BLaER1 (cell line): ENCODE measurements at regions not wholly inside any gene's neighbourhood (a gene's known extent, or its start where the extent isn't known, plus 50 kb on each side); places are given as distances from the start of the nearest gene placed in this dataset.

Source experiments
- H3K27ac ChIP-seq: shearing (Covaris generic); formaldehyde crosslinking; 2 replicates; pipeline ENCODE4 v1.8.1; 2022
- H3K27me3 ChIP-seq: shearing (Covaris generic); formaldehyde crosslinking; 2 replicates; pipeline ENCODE4 v1.8.1; 2022
- H3K36me3 ChIP-seq: shearing (Covaris generic); formaldehyde crosslinking; 2 replicates; pipeline ENCODE4 v1.8.1; 2022
- H3K4me1 ChIP-seq: shearing (Covaris generic); formaldehyde crosslinking; 2 replicates; pipeline ENCODE4 v1.8.1; 2022
- H3K4me2 ChIP-seq: shearing (Covaris generic); formaldehyde crosslinking; 2 replicates; pipeline ENCODE4 v1.8.1; 2022
- H3K4me3 ChIP-seq: shearing (Covaris generic); formaldehyde crosslinking; 2 replicates; pipeline ENCODE4 v1.8.1; 2022
- H3K9ac ChIP-seq: shearing (Covaris generic); formaldehyde crosslinking; 2 replicates; pipeline ENCODE4 v1.8.1; 2022
- H3K9me3 ChIP-seq: shearing (Covaris generic); formaldehyde crosslinking; 2 replicates; pipeline ENCODE4 v1.8.1; 2022
- H4K20me1 ChIP-seq: shearing (Covaris generic); formaldehyde crosslinking; 2 replicates; pipeline ENCODE4 v1.8.1; 2022
- Cebpa-rat ChIP-seq: shearing (Covaris generic); IDR thresholded peaks from 2 replicates; pipeline ENCODE4 v1.8.1; 2022

DNA sequence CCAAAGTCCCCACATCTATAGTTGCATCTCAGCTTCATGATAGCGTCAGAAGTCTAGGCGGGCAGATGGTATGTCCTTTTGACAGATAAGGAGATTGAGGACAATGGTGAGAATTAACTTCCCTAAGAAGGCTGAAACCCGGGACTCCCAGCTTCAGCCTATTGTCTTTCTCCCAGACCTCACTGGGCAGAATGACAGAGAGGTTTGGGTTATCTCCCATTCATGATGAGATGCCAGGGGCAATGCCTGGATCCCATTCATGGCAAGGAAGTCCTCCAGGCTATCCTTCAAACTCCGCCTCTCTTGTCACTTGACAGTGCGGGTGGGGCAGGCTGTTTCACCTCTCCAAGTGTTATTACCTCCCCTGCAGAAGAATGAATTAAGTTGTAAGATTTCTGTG is 100.3 kb downstream of the IRX5 start:
- Histone ChIP-seq H3K4me2 (no peak overlapping the region), H3K27me3 (no peaks in the 10 kb centered on the region), H3K4me3 (no peak overlapping the region), H3K36me3 (no peaks in the 10 kb centered on the region), H3K4me1 (0 out of 2 replicates have a peak, but pooled peaks cover 4% of the 10 kb centered on the region), H3K9ac (no peak overlapping the region), H3K9me3 (peaks cover 8% of the 10 kb centered on the region), H3K27ac (no peak overlapping the region), H4K20me1 (no peaks in the 10 kb centered on the region)
- TF ChIP-seq Cebpa-rat, result no peak

DNA sequence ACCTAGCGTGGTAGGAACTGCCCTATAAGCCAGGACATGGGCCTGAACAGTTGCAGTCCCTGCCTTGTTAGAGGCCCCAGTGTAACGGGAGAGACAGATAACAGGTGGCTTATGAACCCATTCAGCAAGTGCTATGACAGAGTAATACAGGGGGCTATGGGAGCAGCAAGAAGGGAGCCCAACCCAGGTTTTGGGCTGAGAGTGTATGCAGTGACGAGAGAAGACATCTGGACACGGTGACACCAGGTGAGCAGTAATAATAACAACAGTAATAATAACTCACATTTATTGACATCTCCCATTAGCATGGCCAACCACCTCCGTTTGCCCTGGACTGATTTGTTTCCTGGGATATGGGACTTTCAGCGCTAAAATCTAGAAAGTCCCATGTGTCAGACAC is 100.8 kb downstream of the IRX5 start:
- no peak overlapping the region for H3K27ac ChIP-seq
- TF ChIP-seq Cebpa-rat, result no peak
- H3K4me1 ChIP-seq, result 0 out of 2 replicates have a peak, but pooled peaks cover 4% of the 10 kb centered on the region
- H3K9ac ChIP-seq, result no peak overlapping the region
- no peaks in the 10 kb centered on the region for H3K36me3 ChIP-seq
- H3K9me3 ChIP-seq, result peaks cover 8% of the 10 kb centered on the region
- H3K4me2 ChIP-seq, result no peak overlapping the region
- no peaks in the 10 kb centered on the region for H3K27me3 ChIP-seq
- no peaks in the 10 kb centered on the region for H4K20me1 ChIP-seq
- H3K4me3 ChIP-seq, result no peak overlapping the region

DNA sequence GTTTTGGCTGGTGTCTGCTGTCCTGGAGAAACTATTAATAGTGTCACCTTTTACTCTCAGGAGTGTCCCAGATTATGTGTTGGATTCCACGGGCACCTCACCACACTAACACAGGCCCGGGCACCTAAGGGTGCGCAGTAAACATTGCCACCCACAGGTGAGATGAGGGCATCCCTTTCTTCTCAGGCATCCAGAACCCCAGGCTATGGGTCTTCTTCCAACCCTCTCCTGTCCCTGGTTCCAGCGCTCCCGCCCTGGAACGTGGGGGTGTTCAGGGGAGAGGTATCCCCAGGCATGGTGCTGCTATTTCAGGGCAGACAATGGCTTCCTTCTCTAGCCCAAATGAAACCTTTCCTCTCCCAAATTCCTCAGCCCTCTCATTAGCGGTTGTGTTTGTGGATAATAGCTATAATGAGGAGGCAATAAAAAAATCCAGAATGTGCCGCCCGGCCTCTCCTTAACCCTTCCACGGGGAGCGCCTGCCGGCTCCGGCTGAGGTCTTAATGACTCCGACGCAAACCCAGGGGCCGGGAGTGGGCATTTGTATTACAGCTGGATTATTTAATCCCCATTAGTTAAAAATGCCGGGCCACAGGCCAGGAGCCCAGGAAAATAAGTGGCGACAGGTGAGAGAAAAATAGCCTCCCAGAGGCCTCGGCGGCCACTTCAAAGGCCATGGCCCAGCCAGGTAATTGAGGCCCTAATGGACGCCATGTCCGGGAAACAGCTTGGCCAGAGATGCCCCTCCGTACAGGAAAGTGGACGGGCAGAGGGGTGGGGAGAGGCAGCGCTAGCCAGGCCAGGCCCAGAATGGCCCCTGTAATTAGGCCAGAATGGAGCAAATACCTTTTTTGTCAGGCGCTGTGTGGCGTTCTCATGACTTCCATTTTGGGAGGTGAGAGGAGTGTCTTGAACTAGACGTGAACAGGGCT is 102.8 kb downstream of the IRX5 start:
- H3K9me3 ChIP-seq, result peaks cover 8% of the 10 kb centered on the region
- H3K4me1 ChIP-seq, result 0 out of 2 replicates have a peak, but pooled peaks cover 4% of the 10 kb centered on the region
- TF ChIP-seq Cebpa-rat, result no peak
- no peaks in the 10 kb centered on the region for H4K20me1 ChIP-seq
- H3K36me3 ChIP-seq, result no peaks in the 10 kb centered on the region
- H3K27me3 ChIP-seq, result no peaks in the 10 kb centered on the region
- no peak overlapping the region for H3K4me3 ChIP-seq
- H3K9ac ChIP-seq, result no peak overlapping the region
- H3K4me2 ChIP-seq, result no peak overlapping the region
- no peak overlapping the region for H3K27ac ChIP-seq

- Histone ChIP-seq H3K9me3 (no peaks in the 10 kb centered on the region), H3K27ac (no peak overlapping the region), H3K4me3 (no peak overlapping the region), H4K20me1 (no peaks in the 10 kb centered on the region), H3K4me2 (no peak overlapping the region), H3K9ac (no peak overlapping the region), H3K27me3 (no peaks in the 10 kb centered on the region), H3K4me1 (0 out of 2 replicates have a peak, but pooled peaks cover 4% of the 10 kb centered on the region), H3K36me3 (no peaks in the 10 kb centered on the region)
- TF ChIP-seq Cebpa-rat, result no peak
Measured at GRCh38 chr16:55035029-55035428, 104.4 kb downstream of the IRX5 start.

DNA sequence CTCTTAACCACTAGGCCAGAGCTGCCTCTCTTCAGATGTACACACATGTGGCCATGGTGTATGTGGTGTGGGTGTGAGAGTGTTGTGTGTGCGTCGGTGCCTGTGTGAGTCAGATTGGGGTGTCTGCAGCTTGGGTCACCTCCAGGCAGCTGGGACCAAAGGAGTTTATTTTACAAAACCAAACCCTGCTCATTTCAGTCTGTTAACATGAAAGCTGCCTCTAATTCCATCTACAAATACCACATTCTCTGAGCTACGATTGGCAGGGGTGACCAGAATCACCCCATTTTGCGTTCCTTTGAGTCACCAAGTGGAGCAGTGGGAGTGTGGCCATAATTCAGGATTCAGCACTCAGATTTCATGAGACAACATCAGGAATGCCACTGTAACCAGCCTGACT is 105.3 kb downstream of the IRX5 start:
- no peak overlapping the region for H3K9ac ChIP-seq
- 0 out of 2 replicates have a peak, but pooled peaks cover 4% of the 10 kb centered on the region for H3K4me1 ChIP-seq
- no peak overlapping the region for H3K4me3 ChIP-seq
- TF ChIP-seq Cebpa-rat, result no peak
- no peaks in the 10 kb centered on the region for H3K9me3 ChIP-seq
- H3K36me3 ChIP-seq, result no peaks in the 10 kb centered on the region
- H3K27ac ChIP-seq, result no peak overlapping the region
- no peaks in the 10 kb centered on the region for H4K20me1 ChIP-seq
- H3K27me3 ChIP-seq, result no peaks in the 10 kb centered on the region
- H3K4me2 ChIP-seq, result no peak overlapping the region

DNA sequence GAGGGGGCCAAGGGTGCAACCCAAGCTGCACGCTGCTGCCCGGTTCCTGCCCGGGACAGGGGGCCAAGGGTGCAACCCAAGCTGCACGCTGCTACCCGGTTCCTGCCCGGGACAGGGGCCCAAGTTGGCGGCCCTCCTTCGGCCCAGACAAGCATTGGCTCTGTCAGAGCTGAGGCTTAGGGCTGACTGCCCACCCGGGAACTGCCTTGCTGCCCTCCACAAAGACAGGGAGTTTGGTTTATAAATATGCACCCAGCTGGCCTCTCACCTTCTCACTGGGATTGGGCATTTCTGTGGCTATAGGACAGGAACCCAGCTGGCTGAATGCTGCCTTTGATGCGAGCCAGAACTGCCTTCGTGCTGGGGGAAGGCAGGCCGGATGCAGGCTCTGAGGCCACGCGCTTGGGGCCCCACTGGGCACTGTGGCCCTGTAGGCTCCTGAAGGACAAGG is 105.7 kb downstream of the IRX5 start:
- H3K4me1 ChIP-seq, result 0 out of 2 replicates have a peak, but pooled peaks cover 4% of the 10 kb centered on the region

GRCh38 chr16:55037046-55037445 is 106.4 kb downstream of the IRX5 start:
- Histone ChIP-seq H3K9ac (no peak overlapping the region), H3K4me2 (no peak overlapping the region), H3K27ac (no peak overlapping the region), H3K4me1 (0 out of 2 replicates have a peak, but pooled peaks cover 4% of the 10 kb centered on the region), H3K4me3 (no peak overlapping the region), H4K20me1 (no peaks in the 10 kb centered on the region), H3K27me3 (no peaks in the 10 kb centered on the region), H3K36me3 (no peaks in the 10 kb centered on the region), H3K9me3 (no peaks in the 10 kb centered on the region)
- TF ChIP-seq Cebpa-rat, result no peak

More for the DNA sequence above, 105.7 kb downstream of the IRX5 start:
- Histone ChIP-seq H3K9me3 (no peaks in the 10 kb centered on the region), H3K4me2 (no peak overlapping the region), H3K36me3 (no peaks in the 10 kb centered on the region), H3K27ac (no peak overlapping the region), H3K27me3 (no peaks in the 10 kb centered on the region), H3K9ac (no peak overlapping the region), H3K4me3 (no peak overlapping the region), H4K20me1 (no peaks in the 10 kb centered on the region)
- TF ChIP-seq Cebpa-rat, result no peak

DNA sequence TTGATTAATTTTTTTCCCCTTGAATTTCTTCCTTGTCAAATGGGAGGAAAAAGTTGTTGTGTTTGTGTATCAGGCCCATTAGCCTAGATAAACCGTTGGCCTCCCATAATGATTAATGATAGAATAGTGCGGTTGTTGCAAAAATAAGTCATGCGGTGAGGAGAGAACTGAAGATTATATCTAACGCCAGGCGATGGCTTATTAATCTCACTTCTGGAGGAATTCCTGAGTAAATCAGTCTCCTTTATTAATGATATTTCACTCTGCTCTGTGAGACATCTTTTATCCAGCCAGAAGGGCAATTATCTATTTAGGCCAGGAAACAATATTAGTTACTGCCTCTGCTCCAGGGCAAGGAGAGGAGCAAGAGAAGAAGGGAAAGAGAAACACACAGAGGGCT is 107.3 kb downstream of the IRX5 start:
- Histone ChIP-seq H3K9ac (no peak overlapping the region), H4K20me1 (no peaks in the 10 kb centered on the region), H3K27ac (no peak overlapping the region), H3K4me1 (0 out of 2 replicates have a peak, but pooled peaks cover 4% of the 10 kb centered on the region), H3K4me2 (no peak overlapping the region), H3K36me3 (no peaks in the 10 kb centered on the region), H3K27me3 (no peaks in the 10 kb centered on the region), H3K9me3 (no peaks in the 10 kb centered on the region), H3K4me3 (no peak overlapping the region)
- TF ChIP-seq Cebpa-rat, result no peak

- no peak overlapping the region for H3K4me3 ChIP-seq
- no peaks in the 10 kb centered on the region for H4K20me1 ChIP-seq
- H3K4me2 ChIP-seq, result no peak overlapping the region
- H3K27ac ChIP-seq, result no peak overlapping the region
- no peaks in the 10 kb centered on the region for H3K27me3 ChIP-seq
- no peak for TF ChIP-seq Cebpa-rat
- no peak overlapping the region for H3K9ac ChIP-seq
- H3K36me3 ChIP-seq, result no peaks in the 10 kb centered on the region
- H3K9me3 ChIP-seq, result no peaks in the 10 kb centered on the region
- H3K4me1 ChIP-seq, result 0 out of 2 replicates have a peak, but pooled peaks cover 4% of the 10 kb centered on the region
Measured at GRCh38 chr16:55039042-55039441, 108.4 kb downstream of the IRX5 start.

- Histone ChIP-seq H3K27me3 (no peaks in the 10 kb centered on the region), H3K27ac (no peak overlapping the region), H3K4me3 (no peak overlapping the region), H3K36me3 (no peaks in the 10 kb centered on the region), H3K4me1 (0 out of 2 replicates have a peak, but pooled peaks cover 2% of the 10 kb centered on the region), H3K9ac (no peak overlapping the region), H3K9me3 (no peaks in the 10 kb centered on the region), H4K20me1 (no peaks in the 10 kb centered on the region), H3K4me2 (no peak overlapping the region)
- TF ChIP-seq Cebpa-rat, result no peak
Measured at GRCh38 chr16:55039511-55039910, 108.8 kb downstream of the IRX5 start.
